ENCODE measurements at regions not wholly inside any gene's neighbourhood (a gene's known extent, or its start where the extent isn't known, plus 50 kb on each side); places are given as distances from the start of the nearest gene placed in this dataset.

- ChIA-PET CTCF (no interaction called here), POLR2A (ENCODE audit: unreplicated experiment) (no interaction called here)
- Histone ChIP-seq H4K91ac (ENCODE audit: insufficient read depth, low read depth, low read length) (no peak overlapping the region), H3K4me1 (ENCODE audit: control insufficient read depth, insufficient read depth, low read length) (peaks cover 20% of the 10 kb centered on the region), H3K23ac (ENCODE audit: low read depth, low read length) (no peak overlapping the region), H2AFZ (replicated peaks; ENCODE audit: low read length, poor library complexity) (no peak overlapping the region), H2AK9ac (replicated peaks; ENCODE audit: low read depth, low read length, poor library complexity) (no peak overlapping the region), H3K9me3 (ENCODE audit: control insufficient read depth, insufficient read depth, low read length) (no peaks in the 10 kb centered on the region), H3K14ac (replicated peaks; ENCODE audit: low read depth, low read length) (no peak overlapping the region), H3K27ac (ENCODE audit: insufficient read depth, low read length) (no peak overlapping the region), H2AK5ac (ENCODE audit: low read depth, low read length) (no peak overlapping the region; the same call in 1 of the 2 replicates), H3K79me1 (ENCODE audit: low read depth in 1 of 2, low read length in 2 of 2) (no peaks in the 10 kb centered on the region), H3K36me3 (ENCODE audit: control insufficient read depth, insufficient read depth, low read length) (no peaks in the 10 kb centered on the region), H3K27me3 (ENCODE audit: control insufficient read depth, insufficient read depth, low read length) (peaks cover 12% of the 10 kb centered on the region; the same call in 1 of the 2 replicates), H2BK20ac (ENCODE audit: low read depth, low read length) (no peak overlapping the region), H3K56ac (ENCODE audit: extremely low read depth, insufficient read depth, low read length) (no peak overlapping the region), H4K8ac (ENCODE audit: low read depth in 2 of 2, low read length in 2 of 2) (no peak overlapping the region), H4K20me1 (ENCODE audit: insufficient read depth, low read length) (no peaks in the 10 kb centered on the region), H3K4ac (ENCODE audit: low read depth, low read length) (no peak overlapping the region), H4K5ac (ENCODE audit: low read depth, low read length) (no peak overlapping the region), H3K4me2 (ENCODE audit: low read depth, low read length) (no peak overlapping the region), H3K4me3 (ENCODE audit: insufficient read depth, low read depth, low read length) (no peak overlapping the region), H3K9ac (ENCODE audit: low read depth, low read length) (no peak overlapping the region), H3K18ac (ENCODE audit: low read depth, low read length) (no peak overlapping the region), H2BK120ac (ENCODE audit: low read depth, low read length) (no peak overlapping the region; the same call in 1 of the 2 replicates), H3K9me1 (ENCODE audit: insufficient read depth, low read length) (peaks cover 7% of the 10 kb centered on the region), H2BK5ac (ENCODE audit: low read depth, low read length, poor library complexity, severe bottlenecking) (no peak overlapping the region), H2BK15ac (ENCODE audit: low read depth, low read length) (no peak overlapping the region)
- in situ Hi-C loops (cut with MboI; ENCODE audit: low sequenced_read_pairs): no loop called here
- intact Hi-C loops (cut with micrococcal nuclease): no loop called here
- no peak for ATAC-seq (ENCODE audit: low read depth)
- no peak for DNase-seq
- TF ChIP-seq MAFK (IDR thresholded peaks at IDR 0.05; ENCODE audit: low read depth, low read length): no peak
- WGBS, 2 experiments (ENCODE audit: extremely low coverage in 2 of 2, insufficient read length in 1 of 2): 42% methylated on average over 2 of the region's 3 CpGs; no CpG with 5 or more reads in 1 of the 2 experiments
- BruUV-seq (replicated peaks): no TSS peak
- dilution Hi-C loops (cut with HindIII; ENCODE audit: low sequenced_read_pairs, unreplicated experiment): no loop called here
These were observed 527.3 kb downstream of the SHQ1 start for GRCh38 chr3:72320955-72321303.

Measured in IMR-90 (cell line).